ENCODE measurements at regions not wholly inside any gene's neighbourhood (a gene's known extent, or its start where the extent isn't known, plus 50 kb on each side); places are given as distances from the start of the nearest gene placed in this dataset.

DNA sequence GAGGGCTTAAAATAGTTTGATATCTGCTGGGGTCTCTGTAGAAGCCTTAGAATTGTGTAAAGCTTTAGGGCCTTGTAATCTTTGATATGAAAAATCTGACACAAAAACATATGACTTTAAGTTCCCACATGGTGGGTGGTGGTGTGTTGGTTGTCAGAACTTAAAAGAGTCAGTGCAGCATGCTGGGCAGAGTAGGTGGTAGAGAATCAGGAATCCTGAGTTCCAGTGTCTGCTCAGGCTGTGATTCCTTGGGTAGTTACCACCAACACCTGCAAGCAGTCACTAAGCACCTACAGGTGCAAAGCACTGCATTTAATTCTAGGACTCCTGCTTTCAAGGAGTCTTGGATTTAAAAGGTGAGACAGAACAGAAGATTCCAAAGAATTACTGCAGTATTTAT lies 144.6 kb downstream of the ACER2 start:
- H3K27me3 ChIP-seq = no peaks in the 10 kb centered on the region
- H3K27ac ChIP-seq = no peak overlapping the region
- H3K9me3 ChIP-seq = peaks cover 0 to 11% of the 10 kb centered on the region in 2 donors
- H3K4me3 ChIP-seq = no peak overlapping the region
- TF ChIP-seq, protein P1, sequence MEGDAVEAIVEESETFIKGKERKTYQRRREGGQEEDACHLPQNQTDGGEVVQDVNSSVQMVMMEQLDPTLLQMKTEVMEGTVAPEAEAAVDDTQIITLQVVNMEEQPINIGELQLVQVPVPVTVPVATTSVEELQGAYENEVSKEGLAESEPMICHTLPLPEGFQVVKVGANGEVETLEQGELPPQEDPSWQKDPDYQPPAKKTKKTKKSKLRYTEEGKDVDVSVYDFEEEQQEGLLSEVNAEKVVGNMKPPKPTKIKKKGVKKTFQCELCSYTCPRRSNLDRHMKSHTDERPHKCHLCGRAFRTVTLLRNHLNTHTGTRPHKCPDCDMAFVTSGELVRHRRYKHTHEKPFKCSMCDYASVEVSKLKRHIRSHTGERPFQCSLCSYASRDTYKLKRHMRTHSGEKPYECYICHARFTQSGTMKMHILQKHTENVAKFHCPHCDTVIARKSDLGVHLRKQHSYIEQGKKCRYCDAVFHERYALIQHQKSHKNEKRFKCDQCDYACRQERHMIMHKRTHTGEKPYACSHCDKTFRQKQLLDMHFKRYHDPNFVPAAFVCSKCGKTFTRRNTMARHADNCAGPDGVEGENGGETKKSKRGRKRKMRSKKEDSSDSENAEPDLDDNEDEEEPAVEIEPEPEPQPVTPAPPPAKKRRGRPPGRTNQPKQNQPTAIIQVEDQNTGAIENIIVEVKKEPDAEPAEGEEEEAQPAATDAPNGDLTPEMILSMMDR (IDR thresholded peaks at IDR 0.05) = no peak
- ATAC-seq (no peak), DNase-seq (no peak)
- intact Hi-C loops (cut with DNase I) = no loop called here
- H3K36me3 ChIP-seq = no peaks in the 10 kb centered on the region
- H3K4me1 ChIP-seq = no peaks in the 10 kb centered on the region

DNA sequence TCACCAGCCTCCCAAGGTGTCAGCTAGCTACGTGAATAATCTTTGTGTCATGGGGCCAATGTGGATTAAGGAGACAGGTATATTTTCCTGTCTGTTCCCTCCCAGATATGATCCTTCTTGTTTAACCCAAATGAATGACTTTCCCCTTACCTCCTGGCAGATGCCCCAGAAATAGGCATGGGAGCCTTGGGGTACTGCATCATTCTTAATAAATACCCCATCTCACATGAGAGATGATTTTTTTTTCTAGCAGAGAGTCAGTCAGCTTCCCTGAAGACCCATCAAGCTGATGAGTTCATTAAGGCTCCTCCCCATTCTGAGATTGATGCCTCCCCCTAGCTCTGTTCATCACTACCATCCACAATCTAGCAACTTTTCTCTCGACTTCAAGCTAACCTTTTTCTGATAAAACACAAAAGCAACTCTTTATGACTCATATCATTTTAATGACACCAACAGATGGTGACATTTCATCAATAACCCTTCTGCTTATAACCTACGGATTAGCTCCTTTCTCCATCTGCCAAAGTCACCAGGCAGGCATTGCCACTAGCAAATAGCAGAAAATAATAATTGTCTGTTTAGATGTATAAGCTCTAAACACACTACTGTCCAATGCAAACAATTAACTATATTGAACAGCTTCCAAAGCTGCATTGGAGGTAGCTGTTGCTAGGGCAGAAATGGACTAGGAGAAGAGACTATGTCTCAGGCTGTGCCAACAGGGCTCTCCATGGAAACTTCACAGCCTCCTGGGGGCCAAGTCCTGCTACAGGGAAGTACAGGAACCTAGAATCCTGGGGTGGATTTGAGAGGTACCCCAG lies 143.7 kb downstream of the ACER2 start:
- intact Hi-C loops (cut with DNase I) = no loop called here
- ATAC-seq (no peak), DNase-seq (no peak)
- Histone ChIP-seq H3K4me1 (no peaks in the 10 kb centered on the region), H3K27me3 (no peaks in the 10 kb centered on the region), H3K4me3 (no peak overlapping the region), H3K27ac (no peak overlapping the region), H3K9me3 (peaks cover 0 to 11% of the 10 kb centered on the region in 2 donors), H3K36me3 (no peaks in the 10 kb centered on the region)
- TF ChIP-seq, protein P1 (IDR thresholded peaks at IDR 0.05) = no peak

- no peak for DNase-seq
- TF ChIP-seq, protein P1 (IDR thresholded peaks at IDR 0.05) = no peak
- Histone ChIP-seq H3K27ac (no peak overlapping the region), H3K27me3 (no peaks in the 10 kb centered on the region), H3K9me3 (peaks cover 0 to 3% of the 10 kb centered on the region in 2 donors), H3K4me3 (no peak overlapping the region), H3K4me1 (no peaks in the 10 kb centered on the region), H3K36me3 (no peaks in the 10 kb centered on the region)
- no peak for ATAC-seq
- intact Hi-C loops (cut with DNase I) = no loop called here
Observed at GRCh38 chr9:19551124-19551929, 142.5 kb downstream of the ACER2 start.

- H3K4me3 ChIP-seq = no peak overlapping the region
- no peaks in the 10 kb centered on the region for H3K4me1 ChIP-seq
- DNase-seq = no peak
- H3K27ac ChIP-seq = no peak overlapping the region
- intact Hi-C loops (cut with DNase I) = no loop called here
- ATAC-seq = no peak
- TF ChIP-seq, protein P1 (IDR thresholded peaks at IDR 0.05) = no peak
- no peaks in the 10 kb centered on the region for H3K27me3 ChIP-seq
- no peaks in the 10 kb centered on the region for H3K36me3 ChIP-seq
- peaks cover 0 to 3% of the 10 kb centered on the region in 2 donors for H3K9me3 ChIP-seq
Observed at GRCh38 chr9:19550009-19550408, 141.2 kb downstream of the ACER2 start.

GRCh38 chr9:19533373-19533772 lies 124.6 kb downstream of the ACER2 start:
- H3K9me3 ChIP-seq = peaks cover 0 to 4% of the 10 kb centered on the region in 2 donors
- DNase-seq = no peak
- no peaks in the 10 kb centered on the region for H3K36me3 ChIP-seq
- intact Hi-C loops (cut with DNase I) = no loop called here
- H3K4me3 ChIP-seq = no peak overlapping the region
- H3K27me3 ChIP-seq = no peaks in the 10 kb centered on the region
- H3K4me1 ChIP-seq = no peaks in the 10 kb centered on the region
- ATAC-seq = peak; percentile 62
- no peak overlapping the region for H3K27ac ChIP-seq
- TF ChIP-seq, protein P1 (IDR thresholded peaks at IDR 0.05) = no peak

All from left lung (tissue), 4 donors.